ENCODE measurements at regions not wholly inside any gene's neighbourhood (a gene's known extent, or its start where the extent isn't known, plus 50 kb on each side); places are given as distances from the start of the nearest gene placed in this dataset.
"Not testable (repeated sequence)": the region's sequence is repeated elsewhere in the genome, so short reads cannot be mapped to it uniquely, and the experiment has no call there.

GRCh38 chr18:35770376-35771014 lies 189.0 kb downstream of the GALNT1 start:
- intact Hi-C loops (cut with DNase I) = no loop called here
- DNase-seq (ENCODE audit: low spot score) = no peak

GRCh38 chr18:35771172-35771571 lies 189.6 kb downstream of the GALNT1 start:
- DNase-seq (ENCODE audit: low spot score) = no peak
- intact Hi-C loops (cut with DNase I) = no loop called here

GRCh38 chr18:35775887-35776286 lies 194.3 kb downstream of the GALNT1 start:
- no peak for DNase-seq (ENCODE audit: low spot score)
- intact Hi-C loops (cut with DNase I) = no loop called here

- intact Hi-C loops (cut with DNase I) = no loop called here
- DNase-seq (ENCODE audit: low spot score) = no peak
These were observed 194.9 kb downstream of the GALNT1 start for GRCh38 chr18:35776473-35776872.

- intact Hi-C loops (cut with DNase I) = no loop called here
- no peak for DNase-seq (ENCODE audit: low spot score)
These were observed 195.4 kb upstream of the RMP24 start for GRCh38 chr18:35777039-35777438.

- intact Hi-C loops (cut with DNase I) = no loop called here
- DNase-seq (ENCODE audit: low spot score) = no peak
These were observed 193.4 kb upstream of the RMP24 start for GRCh38 chr18:35778850-35779627.

GRCh38 chr18:35780937-35781336 lies 191.5 kb upstream of the RMP24 start:
- intact Hi-C loops (cut with DNase I) = no loop called here
- no peak for DNase-seq (ENCODE audit: low spot score)

- intact Hi-C loops (cut with DNase I) = no loop called here
- no peak for DNase-seq (ENCODE audit: low spot score)
These were observed 189.6 kb upstream of the RMP24 start for GRCh38 chr18:35782926-35783325.

- intact Hi-C loops (cut with DNase I) = no loop called here
- DNase-seq (ENCODE audit: low spot score) = no peak
These were observed 186.0 kb upstream of the RMP24 start for GRCh38 chr18:35786365-35787042.

- intact Hi-C loops (cut with DNase I) = no loop called here
- no peak for DNase-seq (ENCODE audit: low spot score)
These were observed 182.9 kb upstream of the RMP24 start for GRCh38 chr18:35789543-35789942.

GRCh38 chr18:35797948-35798347 lies 174.5 kb upstream of the RMP24 start:
- no peak for DNase-seq (ENCODE audit: low spot score)
- intact Hi-C loops (cut with DNase I) = no loop called here

GRCh38 chr18:35803551-35803950 lies 168.9 kb upstream of the RMP24 start:
- intact Hi-C loops (cut with DNase I) = no loop called here
- no peak for DNase-seq (ENCODE audit: low spot score)

GRCh38 chr18:35804377-35804776 lies 168.1 kb upstream of the RMP24 start:
- intact Hi-C loops (cut with DNase I) = no loop called here
- DNase-seq (ENCODE audit: low spot score) = no peak

- DNase-seq (ENCODE audit: low spot score) = no peak
- intact Hi-C loops (cut with DNase I) = no loop called here
These were observed 164.6 kb upstream of the RMP24 start for GRCh38 chr18:35807811-35808335.

- DNase-seq (ENCODE audit: low spot score) = no peak
- intact Hi-C loops (cut with DNase I) = no loop called here
These were observed 163.7 kb upstream of the RMP24 start for GRCh38 chr18:35808796-35809195.

- no peak for DNase-seq (ENCODE audit: low spot score)
- intact Hi-C loops (cut with DNase I) = no loop called here
These were observed 162.0 kb upstream of the RMP24 start for GRCh38 chr18:35810520-35810919.

GRCh38 chr18:35811896-35812295 lies 160.6 kb upstream of the RMP24 start:
- DNase-seq (ENCODE audit: low spot score) = no peak
- intact Hi-C loops (cut with DNase I) = no loop called here

- DNase-seq (ENCODE audit: low spot score); intact Hi-C loops (cut with DNase I): not testable (repeated sequence)
These were observed 157.5 kb upstream of the RMP24 start for GRCh38 chr18:35815011-35815410.

GRCh38 chr18:35816003-35816402 lies 156.5 kb upstream of the RMP24 start:
- intact Hi-C loops (cut with DNase I) = no loop called here
- DNase-seq (ENCODE audit: low spot score) = no peak

- DNase-seq (ENCODE audit: low spot score) = no peak
- intact Hi-C loops (cut with DNase I) = no loop called here
These were observed 154.7 kb upstream of the RMP24 start for GRCh38 chr18:35817604-35818352.

Measured in posterior vena cava (tissue), 2 donors.